ENCODE measurements at regions not wholly inside any gene's neighbourhood (a gene's known extent, or its start where the extent isn't known, plus 50 kb on each side); places are given as distances from the start of the nearest gene placed in this dataset.

DNA sequence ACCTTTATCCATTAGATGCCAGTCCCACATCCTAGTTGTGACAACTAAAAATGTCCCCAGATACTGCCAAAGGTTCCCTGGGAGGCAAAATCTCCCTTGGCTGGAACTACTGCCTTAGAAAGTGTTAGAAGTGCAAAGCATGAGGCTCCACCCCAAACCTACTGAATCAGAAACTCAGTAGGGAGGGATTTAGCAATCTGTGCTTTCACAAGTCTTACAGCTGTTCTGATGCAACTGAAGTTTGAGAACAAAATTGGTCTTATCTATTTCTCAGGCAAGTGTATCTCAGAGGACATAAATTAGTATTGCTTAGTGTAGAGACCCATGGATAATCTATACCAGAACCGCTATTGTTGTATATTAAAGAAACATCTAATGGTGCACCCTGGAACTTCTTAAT, 70.2 kb downstream of the CLDN1 start:
- no peak for DNase-seq

- DNase-seq, result no peak
These were observed 72.8 kb downstream of the CLDN1 start for GRCh38 chr3:190249414-190249813.

DNA sequence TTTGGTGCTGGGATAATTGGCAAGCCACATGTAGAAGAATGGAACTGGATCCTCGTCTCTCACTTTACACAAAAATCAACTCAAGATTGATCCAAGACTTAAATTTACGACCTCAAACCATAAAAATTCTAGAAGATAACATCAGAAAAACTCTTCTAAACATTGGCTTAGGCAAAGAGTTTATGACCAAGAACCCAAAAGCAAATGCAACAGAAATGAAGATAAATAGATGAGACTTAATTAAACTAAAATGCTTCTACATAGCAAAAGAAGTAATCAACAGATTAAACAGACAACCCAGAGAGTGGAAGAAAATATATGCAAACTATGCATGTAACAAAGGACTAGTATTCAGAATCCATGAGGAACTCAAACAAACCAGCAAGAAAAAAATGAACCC, 80.1 kb downstream of the CLDN1 start:
- no peak for DNase-seq

DNA sequence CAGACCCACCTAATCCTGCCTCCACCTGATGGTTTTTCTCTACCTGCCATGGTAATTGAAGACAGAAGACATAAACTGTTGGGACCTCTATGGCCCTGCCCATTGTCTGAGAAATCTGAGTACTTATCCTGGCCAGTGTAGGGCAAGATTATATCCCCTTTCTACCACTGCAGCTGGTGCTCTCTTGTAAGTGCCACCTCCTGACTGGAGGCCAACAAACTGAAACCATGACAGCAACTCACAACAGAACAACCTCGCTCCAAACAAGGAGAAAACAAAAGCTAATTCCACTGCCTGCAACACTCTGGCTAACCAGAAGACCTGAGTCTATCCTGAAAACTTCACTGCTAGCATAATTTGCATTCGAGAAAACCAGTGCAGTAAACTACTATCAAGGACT, 82.9 kb downstream of the CLDN1 start:
- DNase-seq, result no peak

GRCh38 chr3:190238871-190239270, 83.4 kb downstream of the CLDN1 start:
- no peak for DNase-seq

DNA sequence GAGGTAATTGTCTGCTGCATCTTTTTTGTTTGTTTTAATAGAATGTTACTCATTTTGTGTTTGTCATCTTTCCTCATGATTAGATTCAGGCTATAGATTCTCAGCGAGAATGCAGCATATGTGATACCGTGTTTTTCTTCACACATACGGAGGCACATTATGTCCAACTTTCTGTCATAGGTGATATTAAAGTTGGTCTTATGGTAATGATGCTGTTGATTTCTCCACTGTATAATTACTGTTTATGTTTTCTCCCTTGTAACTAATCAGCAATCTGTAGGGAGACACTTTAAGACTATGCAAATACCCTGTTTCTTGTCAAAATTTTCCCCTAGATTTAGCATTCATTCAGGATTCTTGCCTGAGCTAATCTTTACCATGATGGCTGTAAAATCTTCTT, 87.6 kb downstream of the CLDN1 start:
- DNase-seq, result no peak

GRCh38 chr3:190229632-190230424, 92.4 kb downstream of the CLDN1 start:
- DNase-seq, result no peak

GRCh38 chr3:190227064-190227463, 95.2 kb downstream of the CLDN1 start:
- no peak for DNase-seq

GRCh38 chr3:190224863-190225692, 97.2 kb downstream of the CLDN1 start:
- peak; percentile 1 for DNase-seq

DNA sequence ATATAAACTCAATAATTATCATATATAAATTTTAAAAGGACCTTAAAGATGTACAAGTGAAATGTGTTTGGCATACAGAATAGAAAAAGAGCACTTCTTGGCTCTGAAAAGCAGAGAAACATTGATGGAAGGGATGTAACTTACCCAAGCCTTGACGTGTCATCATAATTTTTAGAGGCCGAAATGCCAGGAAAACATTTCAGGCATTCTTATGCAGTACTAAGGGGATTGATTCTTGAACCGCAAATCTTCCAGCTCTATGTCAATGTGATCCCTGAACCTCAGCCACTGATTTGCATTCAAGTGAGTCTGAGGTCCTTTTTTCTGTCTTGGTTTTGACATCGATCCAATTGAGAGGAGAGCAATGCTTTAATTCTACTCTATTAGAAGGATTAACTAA, 97.8 kb downstream of the CLDN1 start:
- no peak for DNase-seq

DNA sequence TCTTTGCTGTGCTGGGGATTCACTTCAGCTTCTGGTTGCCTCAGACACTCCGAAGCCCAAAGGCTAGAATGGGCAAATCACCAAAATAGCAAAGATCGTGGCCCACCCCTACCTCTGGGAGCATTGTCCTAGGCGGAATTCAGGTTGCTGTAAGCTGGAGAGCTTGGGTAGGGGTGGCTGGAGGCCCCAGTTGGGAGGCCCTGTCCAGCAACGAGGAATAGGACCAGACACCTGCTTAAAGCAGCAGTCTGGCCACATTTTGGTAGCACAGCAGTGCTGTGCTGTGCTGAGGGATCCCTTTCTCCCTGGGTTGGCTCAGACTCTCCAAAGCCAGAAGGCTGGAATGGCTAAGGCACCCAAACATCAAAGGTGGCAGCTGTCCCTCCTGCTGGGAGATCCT, 99.3 kb downstream of the CLDN1 start:
- no peak for DNase-seq

GRCh38 chr3:190222360-190222759, 99.9 kb downstream of the CLDN1 start:
- DNase-seq, result no peak

DNA sequence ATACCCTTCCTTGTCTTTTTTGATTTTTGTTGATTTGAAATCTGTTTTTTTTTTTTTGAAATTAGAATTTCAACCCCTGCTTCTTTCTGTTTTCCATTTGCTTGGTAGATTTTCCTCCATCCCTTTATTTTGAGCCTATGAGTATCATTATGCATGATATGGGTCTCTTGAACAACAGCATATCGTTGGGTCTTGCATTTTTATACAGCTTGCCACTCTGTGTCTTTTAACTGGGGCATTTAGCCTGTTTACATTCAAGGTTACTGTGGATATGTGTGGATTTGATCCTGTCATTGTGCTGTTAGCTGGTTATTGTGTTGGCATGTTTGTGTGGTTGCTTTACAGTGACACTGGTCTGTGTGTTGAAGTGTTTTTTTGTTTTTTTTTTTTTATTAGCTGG, 99.7 kb upstream of the P3H2 start:
- no peak for DNase-seq

- DNase-seq, result no peak
These were observed 96.4 kb upstream of the P3H2 start for GRCh38 chr3:190217081-190217480.

DNA sequence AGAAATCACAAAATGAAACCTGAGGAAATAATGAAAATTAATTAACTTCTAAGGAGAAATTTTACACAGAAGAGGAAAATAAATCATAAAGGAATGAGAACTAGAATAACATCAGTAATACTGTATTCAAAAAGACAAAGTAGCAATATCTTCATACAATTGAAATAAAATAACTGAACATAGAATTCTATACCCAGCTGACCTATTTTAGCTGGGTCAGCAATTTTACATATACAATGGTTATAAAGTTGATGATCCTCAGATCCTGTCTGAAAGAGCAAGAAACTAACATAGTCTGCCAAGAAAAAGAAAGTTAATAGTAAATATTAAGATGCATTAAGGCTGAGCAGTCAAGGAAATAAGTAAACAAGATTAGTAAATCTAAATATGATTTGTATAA, 93.0 kb upstream of the P3H2 start:
- no peak for DNase-seq

DNA sequence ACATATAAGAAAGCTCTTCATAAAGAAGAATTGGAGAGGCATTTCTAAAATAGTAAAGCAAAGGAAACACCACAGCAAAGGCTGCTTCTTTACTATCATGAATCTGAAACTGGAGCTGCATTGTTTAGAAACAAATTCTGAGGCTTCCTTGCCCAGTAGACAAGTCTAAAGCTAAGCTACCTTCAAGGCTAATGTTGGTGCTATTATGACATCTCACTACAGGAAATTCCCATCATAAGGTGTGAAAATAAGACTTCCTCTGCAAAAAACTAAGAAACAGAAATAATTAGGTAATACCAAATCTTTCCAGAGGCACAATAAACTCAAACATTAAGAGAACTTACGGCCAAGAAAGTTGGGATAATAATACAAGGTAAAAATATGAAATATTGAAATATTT, 89.9 kb upstream of the P3H2 start:
- DNase-seq, result no peak

DNA sequence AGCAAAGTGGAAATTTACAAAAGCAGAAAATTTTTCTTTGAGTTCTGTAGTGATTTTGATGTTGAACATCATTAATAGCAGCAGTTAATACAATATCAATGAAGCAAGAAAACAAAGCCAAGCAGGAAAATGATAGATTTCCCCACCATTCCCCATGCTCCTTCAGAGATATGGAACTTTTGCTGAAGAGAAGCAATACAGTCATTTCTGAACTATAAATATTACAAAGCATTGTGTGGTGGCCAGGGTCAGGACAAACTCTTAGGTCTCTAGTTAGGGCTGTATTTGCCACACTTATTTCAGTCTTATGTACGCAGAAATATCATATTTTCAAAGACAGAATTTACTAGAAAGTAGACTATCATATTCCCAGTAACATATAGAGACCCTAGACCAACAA, 88.8 kb upstream of the P3H2 start:
- DNase-seq, result no peak

DNA sequence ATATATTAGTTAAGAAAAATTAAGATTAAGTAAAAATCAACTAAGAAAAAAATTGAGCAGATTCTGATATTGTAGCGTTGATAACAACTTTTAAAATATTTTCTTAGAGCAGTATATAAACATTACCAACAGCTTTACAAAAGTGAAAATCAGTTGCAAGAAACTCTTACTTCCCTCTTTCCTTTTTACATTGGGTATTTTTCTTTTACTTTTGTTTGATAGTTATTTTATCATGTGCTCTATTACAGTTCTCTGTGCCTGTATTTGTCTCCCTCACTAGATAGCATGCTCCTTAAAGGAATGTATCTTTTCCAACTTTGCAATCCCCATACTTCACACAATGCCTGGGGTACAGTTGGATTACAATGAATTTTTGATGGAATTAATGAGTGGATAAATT, 87.5 kb upstream of the P3H2 start:
- DNase-seq, result no peak

DNA sequence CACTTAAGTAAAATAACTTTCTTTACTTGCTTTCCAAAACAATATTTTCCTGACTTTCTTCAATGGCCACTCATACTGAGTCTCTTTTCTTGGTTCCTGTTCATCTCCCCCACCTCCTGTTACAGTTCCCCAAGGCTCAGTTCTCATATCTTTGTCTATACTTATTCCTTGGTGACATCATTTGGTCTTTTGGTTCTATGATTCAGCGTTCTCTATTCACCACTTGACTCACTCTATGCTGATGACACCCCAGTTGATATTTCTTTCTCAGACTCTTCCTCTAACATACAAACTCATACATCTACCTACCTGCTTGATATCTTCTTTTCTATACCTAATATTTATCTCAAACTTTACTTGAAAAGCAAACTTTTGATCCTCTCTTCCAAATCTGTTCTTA, 85.0 kb upstream of the P3H2 start:
- no peak for DNase-seq

DNA sequence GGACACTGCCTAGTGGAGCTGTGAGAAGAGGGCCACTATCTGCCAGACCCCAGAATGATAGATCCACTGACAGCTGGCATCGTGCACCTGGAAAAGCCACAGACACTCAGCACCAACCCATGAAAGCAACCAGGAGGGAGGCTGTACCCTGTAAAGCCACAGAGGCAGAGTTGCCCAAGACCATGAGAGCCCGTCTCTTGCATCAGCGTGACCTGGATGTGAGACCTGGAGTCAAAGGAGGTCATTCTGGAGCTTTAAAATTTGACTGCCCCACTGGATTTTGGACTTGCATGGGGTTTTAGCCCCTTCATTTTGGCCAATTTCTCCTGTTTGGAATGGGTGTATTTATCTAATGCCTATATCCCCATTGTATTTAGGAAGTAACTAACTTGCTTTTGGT, 83.5 kb upstream of the P3H2 start:
- DNase-seq, result no peak

- no peak for DNase-seq
These were observed 76.7 kb upstream of the P3H2 start for GRCh38 chr3:190197346-190197763.

- no peak for DNase-seq
These were observed 73.8 kb upstream of the P3H2 start for GRCh38 chr3:190194506-190194905.

DNA sequence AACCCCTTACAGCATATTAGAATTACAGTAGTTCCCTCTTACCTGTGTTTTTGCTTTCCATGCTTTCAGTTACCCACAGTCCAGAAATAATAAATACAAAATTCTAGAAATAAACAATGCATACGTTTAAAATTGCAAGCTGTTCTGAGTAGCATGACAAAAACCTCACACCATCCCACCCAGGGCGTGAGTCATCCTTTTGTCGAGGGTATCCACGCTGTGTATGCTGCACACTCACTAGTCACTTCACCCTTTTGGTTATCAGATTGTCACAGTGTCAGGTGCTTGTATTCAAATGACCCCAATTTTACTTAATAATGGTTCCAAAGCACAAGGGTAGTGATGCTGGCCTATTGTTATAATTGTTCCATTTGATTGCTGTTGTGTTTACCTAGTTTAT, 72.5 kb upstream of the P3H2 start:
- no peak for DNase-seq

GRCh38 chr3:190192739-190193138, 72.0 kb upstream of the P3H2 start:
- DNase-seq, result no peak

GRCh38 chr3:190192087-190192486, 71.4 kb upstream of the P3H2 start:
- DNase-seq, result no peak

All from NCI-H1694 (cell line).